Breast epithelium (tissue), 4 donors: ENCODE measurements at regions not wholly inside any gene's neighbourhood (a gene's known extent, or its start where the extent isn't known, plus 50 kb on each side); places are given as distances from the start of the nearest gene placed in this dataset.

Source experiments
- DNase-seq, 2 donors: peaks; one replicate each; pipeline ENCODE4 v3.0.0-alpha.2; 2019; ENCODE audit warnings: low spot score in 2 of 2
- H3K27ac ChIP-seq, 2 donors: fragments of 200-600 bp; sonication (generic) in 1 of 2; one replicate each; pipeline ENCODE4 v1.5.1; 2016 to 2019; ENCODE audit warnings: mild to moderate bottlenecking in 1 of 2
- H3K27me3 ChIP-seq, 2 donors: fragments of 200-600 bp; sonication (generic) in 1 of 2; one replicate each; pipeline versions ENCODE4 v1.5.1 to v1.6.0; 2017 to 2019; ENCODE audit warnings: control low read depth in 1 of 2, mild to moderate bottlenecking in 1 of 2
- H3K36me3 ChIP-seq: fragments of 200-600 bp; one replicate; pipeline ENCODE4 v1.5.1; 2019
- H3K4me1 ChIP-seq, 2 donors: fragments of 200-600 bp; sonication (generic); one replicate each; pipeline ENCODE4 v1.5.1; 2016 to 2019; ENCODE audit warnings: control low read depth in 1 of 2
- H3K4me3 ChIP-seq, 3 donors: fragments of 200-600 bp; sonication (generic); 1 replicate in 2 of 3; 2 replicates in 1 of 3; pipeline ENCODE4 v1.5.1; 2016 to 2019; ENCODE audit warnings: mild to moderate bottlenecking in 3 of 3, moderate library complexity in 2 of 3
- H3K9me3 ChIP-seq, 2 donors: fragments of 200-600 bp; sonication (generic) in 1 of 2; one replicate each; pipeline ENCODE4 v1.5.1; 2016 to 2019; ENCODE audit warnings: control low read depth in 1 of 2
- CTCF ChIP-seq, 3 donors: fragments of 450-650 bp; IDR thresholded peaks; one replicate each; pipeline ENCODE4 v1.5.1; 2016 to 2017; ENCODE audit warnings: antibody characterized with exemption in 3 of 3, mild to moderate bottlenecking in 3 of 3, moderate library complexity in 3 of 3
- POLR2A ChIP-seq: fragments of 450-650 bp; IDR thresholded peaks from one replicate; pipeline ENCODE4 v1.6.1; 2016; ENCODE audit warnings: antibody characterized with exemption, mild to moderate bottlenecking, moderate library complexity
- POLR2AphosphoS5 ChIP-seq, 3 donors: sonication (generic); formaldehyde crosslinking; IDR thresholded peaks; one replicate each; pipeline ENCODE4 v1.6.1; 2017; ENCODE audit warnings: antibody characterized with exemption in 3 of 3
- intact Hi-C: fragments of 100-400 bp; cut with DNase I; formaldehyde crosslinking; loops from one replicate; pipeline ENCODE4 v1.15.1; 2023; ENCODE audit warnings: low total_unique reads

- TF ChIP-seq POLR2AphosphoS5 (IDR thresholded peaks at IDR 0.05), result no peak
- TF ChIP-seq CTCF (IDR thresholded peaks at IDR 0.05), result no peak
- no peak for TF ChIP-seq POLR2A
- intact Hi-C loops, result no loop called here
- Histone ChIP-seq H3K36me3 (no peaks in the 10 kb centered on the region), H3K4me1 (no peaks in the 10 kb centered on the region), H3K4me3 (no peak overlapping the region), H3K27ac (no peak overlapping the region), H3K27me3 (no peaks in the 10 kb centered on the region), H3K9me3 (no peaks in the 10 kb centered on the region)
- no peak for DNase-seq
Observed at GRCh38 chr1:221212926-221213325, 333.7 kb downstream of the HLX start.

GRCh38 chr1:221217029-221217428 lies 337.8 kb downstream of the HLX start:
- Histone ChIP-seq H3K4me3 (no peak overlapping the region), H3K9me3 (no peaks in the 10 kb centered on the region), H3K27me3 (no peaks in the 10 kb centered on the region), H3K27ac (no peak overlapping the region), H3K4me1 (no peaks in the 10 kb centered on the region), H3K36me3 (no peaks in the 10 kb centered on the region)
- intact Hi-C loops, result no loop called here
- TF ChIP-seq CTCF (IDR thresholded peaks at IDR 0.05) (no peak), POLR2A (no peak), POLR2AphosphoS5 (IDR thresholded peaks at IDR 0.05) (peak in 1 of 3 donors; percentile 42)
- DNase-seq, result no peak

GRCh38 chr1:221223281-221223680 lies 344.0 kb downstream of the HLX start:
- Histone ChIP-seq H3K27me3 (no peaks in the 10 kb centered on the region), H3K4me3 (no peak overlapping the region), H3K36me3 (no peaks in the 10 kb centered on the region), H3K27ac (no peak overlapping the region), H3K4me1 (no peaks in the 10 kb centered on the region), H3K9me3 (peaks cover 0 to 26% of the 10 kb centered on the region in 2 donors)
- intact Hi-C loops, result no loop called here
- no peak for DNase-seq
- no peak for TF ChIP-seq POLR2A
- no peak for TF ChIP-seq POLR2AphosphoS5 (IDR thresholded peaks at IDR 0.05)
- no peak for TF ChIP-seq CTCF (IDR thresholded peaks at IDR 0.05)

- Histone ChIP-seq H3K9me3 (peaks cover 0 to 22% of the 10 kb centered on the region in 2 donors), H3K4me1 (no peaks in the 10 kb centered on the region), H3K27me3 (no peaks in the 10 kb centered on the region), H3K27ac (no peak overlapping the region), H3K36me3 (no peaks in the 10 kb centered on the region), H3K4me3 (no peak overlapping the region)
- intact Hi-C loops, result no loop called here
- TF ChIP-seq POLR2A (no peak), CTCF (IDR thresholded peaks at IDR 0.05) (no peak), POLR2AphosphoS5 (IDR thresholded peaks at IDR 0.05) (no peak)
- DNase-seq, result no peak
Observed at GRCh38 chr1:221227460-221227859, 348.2 kb downstream of the HLX start.

GRCh38 chr1:221227872-221228337 lies 348.7 kb downstream of the HLX start:
- Histone ChIP-seq H3K27ac (no peak overlapping the region), H3K4me1 (no peaks in the 10 kb centered on the region), H3K9me3 (peaks cover 0 to 17% of the 10 kb centered on the region in 2 donors), H3K4me3 (no peak overlapping the region), H3K36me3 (no peaks in the 10 kb centered on the region), H3K27me3 (no peaks in the 10 kb centered on the region)
- intact Hi-C loops, result no loop called here
- TF ChIP-seq CTCF (IDR thresholded peaks at IDR 0.05) (no peak), POLR2AphosphoS5 (IDR thresholded peaks at IDR 0.05) (no peak), POLR2A (no peak)
- DNase-seq, result peak in 1 of 2 donors; percentile 20
